GM23248 (cell line): ENCODE measurements at regions not wholly inside any gene's neighbourhood (a gene's known extent, or its start where the extent isn't known, plus 50 kb on each side); places are given as distances from the start of the nearest gene placed in this dataset.
A peak's percentile ranks its signal among the peaks of the same experiment; 100 is the strongest.
"Not testable (repeated sequence)": the region's sequence is repeated elsewhere in the genome, so short reads cannot be mapped to it uniquely, and the experiment has no call there.

Source experiments
- DNase-seq: peaks from one replicate; pipeline ENCODE4 v3.0.0-alpha.2; 2015
- H2AFZ ChIP-seq: fragments of 200-600 bp; sonication (generic); 2 replicates; pipeline ENCODE4 v1.6.1; 2016; ENCODE audit warnings: antibody characterized with exemption
- H3F3A ChIP-seq: fragments of 200-600 bp; sonication (generic); 2 replicates; pipeline ENCODE4 v1.6.1; 2016; ENCODE audit warnings: mild to moderate bottlenecking, antibody characterized with exemption, mixed run types; ENCODE audit not compliant: insufficient read depth
- H3K27ac ChIP-seq: fragments of 200-600 bp; sonication (generic); 2 replicates; pipeline ENCODE4 v1.5.1; 2016; ENCODE audit warnings: mild to moderate bottlenecking
- H3K27me3 ChIP-seq: fragments of 200-600 bp; sonication (generic); replicated peaks from 2 replicates; pipeline ENCODE4 v1.6.1; 2016; ENCODE audit warnings: mild to moderate bottlenecking; ENCODE audit not compliant: insufficient read depth
- H3K36me3 ChIP-seq: fragments of 200-600 bp; sonication (generic); 2 replicates; pipeline ENCODE4 v1.6.1; 2016; ENCODE audit warnings: low read depth, mild to moderate bottlenecking
- H3K4me1 ChIP-seq: fragments of 200-600 bp; sonication (generic); 2 replicates; pipeline ENCODE4 v1.6.1; 2016; ENCODE audit warnings: mild to moderate bottlenecking; ENCODE audit not compliant: insufficient read depth
- H3K4me2 ChIP-seq: fragments of 200-600 bp; sonication (generic); one replicate; pipeline ENCODE4 v1.6.1; 2016; ENCODE audit warnings: mild to moderate bottlenecking; ENCODE audit not compliant: unreplicated experiment
- H3K4me3 ChIP-seq: fragments of 200-600 bp; sonication (generic); 2 replicates; pipeline ENCODE4 v1.5.1; 2016; ENCODE audit warnings: mild to moderate bottlenecking
- H3K79me2 ChIP-seq: fragments of 200-600 bp; sonication (generic); 2 replicates; pipeline ENCODE4 v1.6.1; 2016; ENCODE audit warnings: mild to moderate bottlenecking; ENCODE audit not compliant: insufficient read depth
- H3K9ac ChIP-seq: fragments of 200-600 bp; sonication (generic); 2 replicates; pipeline ENCODE4 v1.6.1; 2016; ENCODE audit warnings: mild to moderate bottlenecking
- H3K9me2 ChIP-seq: fragments of 200-600 bp; sonication (generic); 2 replicates; pipeline ENCODE4 v1.6.1; 2016; ENCODE audit warnings: mixed run types, mild to moderate bottlenecking, moderate library complexity; ENCODE audit not compliant: insufficient read depth
- H3K9me3 ChIP-seq: fragments of 200-600 bp; sonication (generic); one replicate; pipeline ENCODE4 v1.6.1; 2017; ENCODE audit warnings: low read depth
- H4K20me1 ChIP-seq: fragments of 200-600 bp; sonication (generic); 2 replicates; pipeline ENCODE4 v1.6.0; 2016; ENCODE audit not compliant: insufficient read depth
- EZH2 ChIP-seq: fragments of 200-600 bp; sonication (generic); IDR thresholded peaks from 2 replicates; pipeline ENCODE4 v1.6.1; 2018; ENCODE audit warnings: antibody characterized with exemption, mild to moderate bottlenecking; ENCODE audit not compliant: insufficient read depth, poor library complexity, severe bottlenecking
- EZH2phosphoT487 ChIP-seq: fragments of 200-600 bp; sonication (generic); IDR thresholded peaks from 2 replicates; pipeline ENCODE4 v1.6.1; 2018; ENCODE audit warnings: antibody characterized with exemption, moderate library complexity, mild to moderate bottlenecking, low read depth; ENCODE audit not compliant: insufficient read depth
- WGBS, 2 experiments: methylation state at CpG; one replicate each; pipeline ENCODE4 v1.1.6; 2015 to 2017; ENCODE audit warnings: low lambda C conversion rate in 2 of 2, low coverage in 1 of 2; ENCODE audit errors: missing lambda C conversion rate in 2 of 2; 5-methylcytosine and 5-hydroxymethylcytosine counted together
- in situ Hi-C: fragments of 300-500 bp; cut with MboI; formaldehyde crosslinking; loops from 2 replicates; pipeline ENCODE4 v1.15.0; 2020

DNA sequence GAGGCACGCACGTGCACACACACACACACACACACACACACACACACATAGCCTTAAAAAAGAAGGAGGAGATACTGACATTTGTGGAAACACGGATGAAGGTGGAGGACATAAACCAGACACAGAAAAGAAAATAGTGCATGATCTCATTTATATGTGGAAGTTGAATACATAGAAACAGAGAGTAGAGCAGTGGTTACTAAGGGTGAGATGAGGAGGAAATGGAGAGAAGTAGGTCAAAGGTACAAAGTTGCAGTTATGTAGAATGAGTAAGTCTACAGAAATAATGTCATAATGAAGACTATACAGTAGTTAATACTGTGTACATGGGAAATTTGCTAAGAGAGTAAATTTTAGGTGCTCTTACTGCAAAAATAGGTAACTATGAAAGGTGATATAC lies 412.2 kb upstream of the CDH9 start:
- Histone ChIP-seq H3K9ac (no peak overlapping the region), H3K27me3 (no peaks in the 10 kb centered on the region), H3K9me3 (no peaks in the 10 kb centered on the region), H3K36me3 (no peaks in the 10 kb centered on the region), H3K9me2 (no peaks in the 10 kb centered on the region), H3K79me2 (no peaks in the 10 kb centered on the region), H3K27ac (no peak overlapping the region), H3K4me1 (no peaks in the 10 kb centered on the region), H3K4me2 (no peak overlapping the region), H2AFZ (no peak overlapping the region), H3F3A (no peaks in the 10 kb centered on the region), H3K4me3 (no peak overlapping the region), H4K20me1 (no peaks in the 10 kb centered on the region)
- peak; percentile 35 for DNase-seq
- WGBS, 2 experiments: 6 to 20% methylated on average over 3 of the region's 3 CpGs
- in situ Hi-C loops: no loop called here
- TF ChIP-seq EZH2phosphoT487: no peak
- TF ChIP-seq EZH2: no peak

- H3K79me2 ChIP-seq, H3K27me3 ChIP-seq, H3K4me1 ChIP-seq, H3K4me2 ChIP-seq, in situ Hi-C loops, H3K9me3 ChIP-seq, H3K27ac ChIP-seq, H4K20me1 ChIP-seq, DNase-seq, H3F3A ChIP-seq, H3K4me3 ChIP-seq, H3K36me3 ChIP-seq, H2AFZ ChIP-seq, H3K9me2 ChIP-seq, H3K9ac ChIP-seq: not testable (repeated sequence)
- 47 to 58% methylated on average over 7 to 20 of the region's 20 CpGs for WGBS, 2 experiments
These were observed 401.0 kb upstream of the CDH9 start for GRCh38 chr5:27439383-27439782.

DNA sequence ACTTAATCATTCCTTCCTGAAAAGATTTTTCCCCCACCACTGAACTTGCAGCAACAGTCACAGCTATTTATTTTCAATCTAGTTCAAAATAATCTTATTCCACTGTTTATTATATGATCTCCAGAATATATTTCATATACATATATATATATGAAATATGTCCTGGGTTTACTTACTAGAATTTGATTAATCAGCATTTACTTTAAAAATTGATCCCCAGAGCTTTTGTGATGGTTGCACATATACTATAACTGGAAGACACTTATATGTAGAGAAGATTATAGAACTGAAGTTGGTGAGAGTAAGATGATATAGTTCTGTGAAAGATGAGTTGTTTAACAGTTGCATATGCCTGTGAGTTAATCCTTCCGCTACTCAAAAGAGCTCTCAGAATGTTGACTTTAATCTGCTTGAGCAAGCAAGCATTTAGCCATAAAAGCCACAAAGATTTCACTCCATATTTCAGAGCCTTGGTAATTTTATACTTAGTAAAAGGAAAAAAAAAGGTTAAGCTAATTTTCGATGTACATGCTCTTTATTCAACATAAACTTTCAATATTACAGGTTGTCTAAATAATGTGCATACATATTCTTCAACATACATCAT lies 399.3 kb upstream of the CDH9 start:
- H3K79me2 ChIP-seq: no peaks in the 10 kb centered on the region
- no peak overlapping the region for H3K27ac ChIP-seq
- H2AFZ ChIP-seq: no peak overlapping the region
- in situ Hi-C loops: no loop called here
- 32 to 37% methylated on average over 2 of the region's 2 CpGs for WGBS, 2 experiments
- H3F3A ChIP-seq: no peaks in the 10 kb centered on the region
- no peaks in the 10 kb centered on the region for H3K9me2 ChIP-seq
- H4K20me1 ChIP-seq: no peaks in the 10 kb centered on the region
- H3K4me3 ChIP-seq: no peak overlapping the region
- H3K27me3 ChIP-seq: no peaks in the 10 kb centered on the region
- no peak for DNase-seq
- no peak overlapping the region for H3K4me2 ChIP-seq
- no peaks in the 10 kb centered on the region for H3K4me1 ChIP-seq
- H3K36me3 ChIP-seq: no peaks in the 10 kb centered on the region
- H3K9me3 ChIP-seq: no peaks in the 10 kb centered on the region
- H3K9ac ChIP-seq: no peak overlapping the region
- no peak for TF ChIP-seq EZH2
- no peak for TF ChIP-seq EZH2phosphoT487

GRCh38 chr5:27434335-27434734 lies 395.9 kb upstream of the CDH9 start:
- Histone ChIP-seq H3K9ac (no peak overlapping the region), H2AFZ (no peak overlapping the region), H3K4me3 (no peak overlapping the region), H4K20me1 (no peaks in the 10 kb centered on the region), H3K79me2 (no peaks in the 10 kb centered on the region), H3K4me2 (no peak overlapping the region), H3K27me3 (no peaks in the 10 kb centered on the region), H3K9me2 (no peaks in the 10 kb centered on the region), H3K27ac (no peak overlapping the region), H3K9me3 (no peaks in the 10 kb centered on the region), H3K36me3 (no peaks in the 10 kb centered on the region), H3K4me1 (no peaks in the 10 kb centered on the region), H3F3A (no peaks in the 10 kb centered on the region)
- 37 to 43% methylated on average over 4 of the region's 4 CpGs for WGBS, 2 experiments
- no peak for DNase-seq
- no peak for TF ChIP-seq EZH2
- TF ChIP-seq EZH2phosphoT487: no peak
- in situ Hi-C loops: no loop called here

- Histone ChIP-seq H3K9me3 (no peaks in the 10 kb centered on the region), H3K27me3 (no peaks in the 10 kb centered on the region), H3K4me2 (no peak overlapping the region), H3K27ac (no peak overlapping the region), H3K4me1 (no peaks in the 10 kb centered on the region), H2AFZ (no peak overlapping the region), H3K9me2 (no peaks in the 10 kb centered on the region), H3K9ac (no peak overlapping the region), H4K20me1 (no peaks in the 10 kb centered on the region), H3K36me3 (no peaks in the 10 kb centered on the region), H3K4me3 (no peak overlapping the region), H3K79me2 (no peaks in the 10 kb centered on the region), H3F3A (no peaks in the 10 kb centered on the region)
- in situ Hi-C loops: no loop called here
- TF ChIP-seq EZH2phosphoT487 (no peak), EZH2 (no peak)
- 49 to 52% methylated on average over 1 of the region's 1 CpG for WGBS, 2 experiments
- DNase-seq: no peak
These were observed 375.7 kb upstream of the CDH9 start for GRCh38 chr5:27414099-27414498.
